Stimulated activated CD8-positive, alpha-beta memory T cell treated with anti-CD3 and anti-CD28 coated beads, Interleukin-4, amount 100 ng/mL, for 48 hours (primary cell): ENCODE measurements at regions not wholly inside any gene's neighbourhood (a gene's known extent, or its start where the extent isn't known, plus 50 kb on each side); places are given as distances from the start of the nearest gene placed in this dataset.
"Not testable (repeated sequence)": the region's sequence is repeated elsewhere in the genome, so short reads cannot be mapped to it uniquely, and the experiment has no call there.

ENCODE experiments used
- DNase-seq: peaks from one replicate; pipeline ENCODE4 v3.0.0-alpha.2; 2020

DNA sequence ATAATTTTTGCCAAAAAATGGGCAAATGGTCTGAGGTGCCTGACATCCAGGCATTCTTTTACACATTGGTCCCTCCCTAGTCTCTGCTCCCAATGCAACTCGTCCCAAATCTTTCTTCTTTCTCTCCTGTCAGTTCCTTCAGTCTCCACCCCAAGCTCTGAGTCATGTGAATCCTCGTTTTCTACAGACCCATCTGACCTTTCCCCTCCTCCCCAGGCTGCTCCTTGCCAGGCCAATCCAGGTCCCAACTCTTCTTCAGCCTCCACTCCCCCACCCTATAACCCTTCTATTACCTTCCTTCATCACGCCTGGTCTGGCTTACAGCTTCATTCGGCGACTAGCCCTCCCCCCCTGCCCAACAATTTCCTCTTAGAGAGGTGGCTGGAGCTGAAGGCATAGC, 55.3 kb downstream of the BBS10 start:
- not testable (repeated sequence) for DNase-seq

DNA sequence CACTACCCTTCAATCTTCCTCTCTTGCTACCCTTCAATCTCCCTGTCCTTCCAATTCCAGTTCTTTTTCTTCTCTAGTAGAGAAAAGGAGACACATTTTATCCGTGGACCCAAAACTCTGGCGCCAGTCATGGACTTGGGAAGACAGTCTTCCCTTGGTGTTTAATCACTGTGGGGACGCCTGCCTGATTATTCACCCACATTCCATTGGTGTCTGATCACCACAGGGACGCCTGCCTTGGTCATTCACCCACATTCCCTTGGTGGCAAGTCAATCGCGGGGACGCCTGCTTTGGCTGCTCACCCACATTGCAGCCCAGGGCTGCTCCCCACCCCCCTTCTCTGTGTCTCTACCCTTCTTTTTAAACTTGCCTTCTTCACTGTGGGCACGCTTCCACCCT, 55.9 kb downstream of the BBS10 start:
- DNase-seq = not testable (repeated sequence)

DNA sequence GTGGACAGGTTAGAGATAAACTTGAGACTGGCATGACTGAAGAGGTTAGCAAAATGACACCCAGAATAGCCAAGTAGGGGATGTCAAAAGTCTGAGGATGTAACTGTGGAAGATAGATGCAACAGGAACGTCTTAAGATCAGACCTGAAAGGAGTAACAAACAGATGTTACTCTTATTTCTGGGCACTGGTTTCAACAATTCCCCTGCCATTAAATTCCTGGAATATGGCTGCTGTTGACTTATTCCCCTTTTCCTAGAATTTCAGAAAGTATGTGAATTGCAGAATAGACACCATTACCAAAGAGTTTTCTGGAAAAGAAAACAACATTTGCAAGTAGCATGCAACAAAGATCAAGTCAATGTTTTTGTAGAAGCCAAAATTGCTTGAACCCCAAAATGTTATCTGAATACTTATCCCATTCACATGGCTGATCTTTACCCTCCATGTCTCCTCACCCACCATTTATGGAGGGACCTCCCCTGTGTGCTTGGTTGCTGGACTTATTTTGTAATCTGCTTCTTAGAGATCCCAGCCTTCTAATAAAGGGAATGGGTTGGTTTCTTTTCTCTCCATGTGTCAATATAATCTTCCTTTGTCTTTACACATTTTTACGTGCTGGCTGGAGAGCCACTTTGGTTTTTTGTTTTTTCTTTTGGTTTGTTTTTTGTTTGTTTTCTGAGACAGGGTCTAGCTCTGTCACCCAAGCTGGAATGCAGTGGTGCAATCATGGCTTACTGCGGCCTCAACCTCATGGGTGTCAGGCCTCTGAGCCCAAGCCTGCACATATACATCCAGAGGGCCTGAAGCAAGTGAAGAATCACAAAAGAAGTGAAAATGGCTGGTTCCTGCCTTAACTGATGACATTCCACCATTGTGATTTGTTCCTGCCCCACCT, 57.0 kb downstream of the BBS10 start:
- DNase-seq = no peak

DNA sequence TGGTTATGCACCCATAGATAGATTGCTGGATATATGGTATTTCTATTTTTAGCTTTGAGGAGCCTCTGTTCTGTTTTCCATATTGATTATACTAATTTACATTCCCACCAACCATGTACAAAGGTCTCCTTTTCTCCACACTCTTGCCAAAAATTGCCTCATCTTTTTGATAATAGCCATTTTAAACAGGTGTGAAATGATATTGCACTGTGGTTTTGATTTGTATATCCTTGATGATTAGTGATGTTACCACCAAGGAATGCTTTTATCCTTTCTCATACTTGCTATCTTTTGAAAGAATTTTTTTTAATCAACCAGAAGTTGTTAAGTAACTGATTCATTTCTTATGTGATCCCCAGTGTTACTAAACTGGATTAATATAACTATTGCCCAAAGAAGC, 60.0 kb downstream of the BBS10 start:
- no peak for DNase-seq

DNA sequence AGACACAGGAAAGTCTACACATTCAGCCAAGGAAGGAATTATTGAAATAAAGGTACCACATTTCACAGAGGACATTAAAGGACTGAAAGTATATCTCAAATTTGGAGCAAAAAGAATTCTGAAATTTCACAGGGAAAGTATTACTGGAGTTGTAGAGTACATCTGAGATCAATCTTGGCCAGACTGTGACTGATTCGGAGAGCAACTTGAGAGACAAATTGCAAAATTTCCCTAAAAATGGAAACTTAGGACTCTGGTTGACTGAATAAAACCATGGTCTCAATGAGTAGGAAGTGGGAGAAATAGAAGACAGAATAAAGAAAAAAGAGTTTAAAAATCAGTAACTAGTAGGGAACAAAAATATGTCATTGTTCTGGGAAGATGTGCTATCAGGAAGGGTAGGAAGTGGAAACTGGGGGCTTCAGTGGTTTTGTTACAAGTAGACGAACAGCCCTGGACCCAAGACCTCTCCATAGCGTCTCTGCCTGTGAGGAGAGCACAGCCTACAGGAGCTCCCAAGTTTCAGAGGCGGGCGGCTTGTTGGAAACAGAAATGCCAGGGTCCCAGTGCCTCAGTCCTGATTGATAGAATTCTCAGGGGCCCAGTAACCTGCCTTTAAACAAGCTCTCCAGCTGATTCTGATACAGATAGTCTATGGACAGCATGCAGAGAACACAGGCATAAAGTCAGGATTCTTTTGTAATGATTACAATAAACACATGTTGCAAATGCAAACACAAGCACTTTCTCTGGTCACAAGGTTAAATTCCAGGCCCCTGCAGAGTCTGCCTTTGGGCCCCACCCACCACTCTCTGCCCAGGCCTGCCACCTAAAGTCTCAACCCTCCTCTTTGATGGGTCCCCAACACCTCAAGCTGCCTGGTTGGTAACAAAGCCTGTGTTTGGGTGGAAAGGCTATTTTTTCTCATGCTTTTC, 63.1 kb downstream of the BBS10 start:
- no peak for DNase-seq

DNA sequence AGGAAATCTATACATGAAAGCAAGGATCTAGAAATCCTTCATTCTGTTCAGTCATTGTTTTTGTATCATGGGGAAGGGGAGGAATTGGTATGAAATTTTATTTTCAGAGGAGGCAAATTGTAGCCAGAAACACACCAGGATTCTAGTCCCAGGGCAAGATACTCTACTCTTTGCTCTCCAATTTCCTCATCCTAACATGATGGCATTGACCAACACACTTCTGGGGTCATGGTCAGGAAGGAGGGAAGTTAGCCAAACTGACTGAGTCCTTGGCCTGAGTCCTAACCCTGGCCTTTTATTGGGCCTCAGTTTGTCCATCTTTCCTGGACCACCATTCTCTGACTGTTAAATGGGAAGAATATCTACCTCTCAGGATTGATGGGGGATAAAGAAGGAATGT, 65.5 kb downstream of the BBS10 start:
- DNase-seq = no peak

DNA sequence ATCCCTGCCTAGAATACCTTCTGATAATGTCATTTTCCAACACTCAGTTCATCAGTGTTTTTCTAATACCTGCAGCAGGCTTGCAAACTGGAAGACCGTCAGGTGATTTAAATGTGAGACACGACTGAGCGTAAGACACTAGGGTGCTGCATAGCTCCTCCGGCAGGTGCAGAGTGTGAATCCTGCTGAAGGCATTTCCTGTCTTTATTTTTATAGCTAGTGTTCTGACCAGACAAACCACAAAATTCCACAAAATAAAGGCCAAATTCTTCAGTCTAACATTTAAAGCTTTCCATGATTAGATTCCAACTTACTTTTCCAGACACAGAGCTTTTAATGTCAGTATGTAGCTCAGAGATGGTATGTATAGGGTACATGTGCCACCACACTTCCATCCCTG, 70.7 kb downstream of the BBS10 start:
- DNase-seq = no peak

DNA sequence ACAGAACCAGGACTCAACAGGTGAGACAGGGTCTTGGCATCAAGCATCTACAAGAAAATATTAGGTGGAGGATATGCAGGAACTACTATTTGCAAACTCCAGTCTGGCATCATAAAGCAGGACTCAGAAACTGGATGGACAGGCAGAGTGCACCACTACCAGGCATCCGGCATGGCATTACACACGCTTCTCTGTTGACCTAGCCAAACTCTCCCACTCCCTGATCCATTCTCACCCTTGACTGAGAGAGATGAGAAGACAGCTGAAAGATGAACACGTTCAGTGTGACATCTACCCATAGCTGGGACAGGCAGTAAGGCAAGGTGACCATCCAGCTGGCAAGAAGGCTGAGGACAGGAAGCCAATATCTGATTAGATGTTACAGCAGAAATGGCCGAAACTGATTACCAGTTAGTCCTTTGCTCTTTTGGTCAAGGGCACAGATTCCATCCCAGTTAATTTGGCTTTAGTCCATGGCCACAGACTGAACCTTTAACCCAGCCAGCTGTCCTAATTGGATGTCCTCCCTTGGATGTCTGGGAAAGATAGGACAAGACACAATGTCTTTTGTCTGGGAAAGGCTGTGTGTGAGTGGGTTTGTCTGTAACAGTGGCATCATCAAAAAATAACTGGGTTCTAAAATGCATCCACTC, 71.6 kb downstream of the BBS10 start:
- DNase-seq = no peak

DNA sequence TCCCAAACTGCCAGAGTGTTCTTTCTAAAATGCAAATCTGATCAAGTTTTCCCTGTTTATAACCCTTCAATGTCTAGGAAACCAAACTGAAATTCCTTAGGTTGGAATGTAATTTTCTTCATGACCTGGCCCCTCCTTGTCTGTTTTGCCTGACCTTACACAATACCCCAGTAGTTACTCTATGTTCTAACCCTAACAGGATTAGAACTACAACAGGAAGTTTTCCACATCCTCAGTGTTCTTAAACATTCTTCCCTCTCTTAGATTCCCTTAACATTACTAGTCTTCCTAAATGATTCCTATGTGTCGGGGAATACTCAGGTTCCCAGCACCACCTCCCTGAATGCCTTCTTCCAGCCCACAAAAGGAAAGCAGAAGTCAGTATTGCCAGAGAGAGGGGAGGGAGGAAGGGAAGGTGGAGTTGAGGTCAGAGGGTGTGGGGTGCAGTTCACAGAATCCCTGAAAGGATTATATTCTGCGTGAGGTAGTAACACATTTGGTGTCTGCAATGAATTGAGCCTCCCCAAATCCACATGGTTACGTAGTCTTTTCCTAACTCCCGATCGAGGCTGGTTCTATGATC, 72.6 kb downstream of the BBS10 start:
- DNase-seq = no peak

DNA sequence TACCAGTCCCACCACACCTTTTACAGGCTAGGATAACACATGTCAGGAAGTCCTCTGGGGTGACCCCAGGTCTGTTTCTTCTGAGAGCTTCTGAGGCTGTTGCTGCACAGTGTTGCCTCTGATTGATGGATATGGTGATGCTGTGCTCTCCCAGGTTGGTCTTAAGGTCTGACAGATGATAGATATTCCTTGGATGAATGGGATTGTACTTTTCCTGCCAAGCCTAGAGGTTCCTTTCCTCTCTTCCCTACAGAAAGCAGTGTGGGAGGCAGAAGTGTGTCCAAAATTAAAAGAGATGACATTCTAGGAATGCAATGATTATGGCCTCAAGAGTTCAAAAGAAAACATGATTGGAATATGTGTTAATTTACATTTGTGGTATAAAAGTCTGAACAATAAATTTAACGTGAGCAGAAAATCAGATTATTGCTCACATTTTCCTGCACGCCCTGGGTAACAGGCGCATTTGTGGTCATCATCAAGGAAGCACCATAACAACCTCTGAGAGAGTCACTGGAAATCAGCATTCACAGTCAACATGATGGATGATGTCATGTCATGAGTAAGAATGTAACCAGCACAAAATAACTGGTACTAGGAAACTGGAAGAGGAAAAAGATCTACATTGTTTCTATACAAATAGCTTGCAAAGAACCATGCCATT, 73.7 kb downstream of the BBS10 start:
- peak; percentile 36 for DNase-seq

DNA sequence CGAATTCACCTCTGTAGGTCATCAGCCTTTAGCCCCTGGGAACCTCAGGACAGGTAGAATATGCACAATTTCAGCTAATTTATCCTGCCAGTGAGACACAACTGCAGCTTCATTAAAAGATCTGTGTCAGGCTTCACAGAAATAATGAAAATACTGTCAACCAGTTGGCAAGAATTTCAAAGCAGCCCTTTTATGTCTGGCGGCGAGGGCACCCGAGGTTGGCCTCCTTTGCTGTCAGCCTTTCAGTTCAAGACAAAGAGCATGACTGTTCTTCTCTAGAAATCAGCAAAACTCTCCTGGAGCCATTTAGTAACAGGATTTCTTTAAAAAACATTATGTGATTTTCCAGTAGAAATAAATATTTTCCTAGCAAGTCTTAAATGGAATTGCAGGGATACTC, 75.9 kb downstream of the BBS10 start:
- no peak for DNase-seq

DNA sequence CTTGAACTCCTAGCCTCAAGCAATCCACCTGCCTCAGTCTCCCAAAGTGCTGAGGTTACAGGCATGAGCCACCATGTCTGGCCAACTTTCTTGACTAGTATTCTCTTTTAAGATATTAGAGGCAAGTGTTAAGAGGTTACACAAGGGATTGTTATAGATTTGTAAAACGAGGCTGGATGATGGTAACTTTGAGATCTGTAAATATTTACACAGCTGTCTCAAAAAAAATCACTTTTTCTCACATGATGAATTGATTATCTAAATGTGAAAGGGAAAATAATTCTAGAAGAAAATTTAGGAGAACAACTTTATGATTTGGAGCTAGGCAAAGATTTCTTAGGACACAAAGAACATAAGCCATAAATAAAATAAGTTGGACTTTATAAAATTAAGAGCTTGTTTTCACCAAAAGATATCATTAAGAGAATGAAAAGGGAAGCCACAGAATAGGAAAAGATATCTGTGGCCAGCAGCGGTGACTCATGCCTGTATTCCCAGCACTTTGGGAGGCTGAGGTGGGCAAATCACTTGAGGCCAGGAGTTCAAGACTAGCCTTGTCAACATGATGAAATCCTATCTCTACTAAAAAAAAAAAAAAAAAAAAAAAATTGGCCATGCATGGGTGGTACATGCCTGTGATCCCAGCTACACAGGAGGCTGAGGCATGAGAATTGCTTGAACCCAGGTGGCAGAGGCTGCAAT, 77.4 kb downstream of the BBS10 start:
- DNase-seq = no peak

DNA sequence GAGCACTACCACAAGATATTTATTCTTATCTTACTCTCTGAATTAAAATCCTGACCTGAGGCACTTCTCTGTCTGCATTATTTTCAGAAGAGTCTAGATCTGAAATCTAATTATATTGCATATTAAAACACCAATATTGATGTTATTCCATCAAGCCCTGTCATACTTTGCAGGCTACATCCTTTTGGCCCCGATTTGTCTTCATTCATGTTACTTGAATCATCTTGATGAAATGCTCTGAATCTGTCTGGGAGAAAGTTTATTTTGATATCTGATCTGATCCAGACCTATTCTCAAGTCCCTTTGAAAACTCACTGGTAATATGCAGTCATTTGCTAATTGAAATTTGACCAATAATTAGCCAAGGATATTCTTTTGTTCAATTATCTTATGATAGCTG, 79.9 kb downstream of the BBS10 start:
- no peak for DNase-seq

DNA sequence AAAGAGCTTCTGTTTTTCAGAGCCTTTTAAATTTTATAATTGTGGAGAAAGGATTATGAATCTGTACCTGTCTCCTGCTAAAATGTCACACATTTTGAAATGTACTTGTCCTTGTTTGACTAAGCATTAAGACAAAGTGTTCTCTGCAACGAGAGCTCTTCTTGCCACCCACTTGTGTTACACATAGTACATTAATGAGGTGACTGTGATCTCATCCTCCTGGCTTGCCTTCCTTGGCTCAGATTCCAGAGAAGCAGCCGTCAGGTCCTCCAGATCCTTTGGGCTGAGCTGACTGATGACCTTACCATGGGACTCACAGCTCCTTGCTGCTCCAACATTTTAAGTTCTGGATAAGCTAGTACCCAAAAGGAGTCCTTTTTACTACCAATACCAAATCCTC, 81.4 kb downstream of the BBS10 start:
- no peak for DNase-seq

DNA sequence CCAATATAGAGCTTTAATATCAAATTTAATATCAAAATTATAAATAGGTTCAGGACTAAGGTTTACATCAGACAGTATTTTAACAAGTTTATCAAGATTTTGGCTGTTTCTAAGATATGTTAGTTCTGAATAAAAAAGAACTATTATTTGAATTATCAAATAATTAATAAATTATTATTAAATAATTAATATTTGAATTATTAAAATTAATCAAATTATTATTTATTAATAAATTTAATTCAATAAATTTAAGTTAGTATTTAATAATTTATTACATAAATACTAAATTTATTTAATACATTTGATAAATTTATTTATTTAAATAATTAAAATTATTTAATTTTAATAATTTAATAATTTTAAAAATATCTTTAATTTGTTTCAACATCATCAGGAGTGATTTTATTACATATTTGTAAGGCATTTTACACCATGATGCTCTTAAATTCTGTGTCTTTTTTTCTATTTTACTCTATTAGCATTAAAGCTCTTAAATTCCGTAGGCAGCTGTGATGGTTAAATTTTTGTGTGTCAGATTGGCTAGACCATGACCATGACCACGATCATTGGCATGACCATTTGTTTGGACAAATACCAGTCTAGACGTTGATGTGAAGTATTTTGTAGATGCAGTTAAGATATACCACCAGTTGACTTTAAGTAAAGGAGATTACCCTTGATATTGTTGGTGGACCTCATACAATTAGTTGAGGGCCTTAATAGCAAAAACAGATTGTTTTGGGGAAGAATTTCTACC, 82.6 kb downstream of the BBS10 start:
- no peak for DNase-seq

DNA sequence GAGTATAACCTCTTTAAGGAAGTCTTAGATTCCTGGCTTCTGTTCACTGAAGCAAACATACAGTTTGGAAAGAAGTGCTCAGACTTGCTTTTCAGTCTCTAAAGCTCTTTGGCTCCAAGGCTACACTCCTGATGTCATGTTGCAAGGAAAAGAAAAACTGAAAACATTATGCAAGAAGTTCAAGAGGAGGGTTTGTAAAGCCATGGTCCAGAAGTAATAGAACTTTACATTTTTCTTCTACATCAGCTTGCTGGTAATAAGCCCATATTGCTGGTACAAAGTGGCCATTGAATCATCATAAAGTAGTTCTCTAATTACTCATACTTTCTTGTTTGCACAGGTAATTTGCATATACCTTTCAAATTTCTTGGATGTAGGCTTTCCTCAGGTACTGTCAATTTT, 83.6 kb downstream of the BBS10 start:
- no peak for DNase-seq

DNA sequence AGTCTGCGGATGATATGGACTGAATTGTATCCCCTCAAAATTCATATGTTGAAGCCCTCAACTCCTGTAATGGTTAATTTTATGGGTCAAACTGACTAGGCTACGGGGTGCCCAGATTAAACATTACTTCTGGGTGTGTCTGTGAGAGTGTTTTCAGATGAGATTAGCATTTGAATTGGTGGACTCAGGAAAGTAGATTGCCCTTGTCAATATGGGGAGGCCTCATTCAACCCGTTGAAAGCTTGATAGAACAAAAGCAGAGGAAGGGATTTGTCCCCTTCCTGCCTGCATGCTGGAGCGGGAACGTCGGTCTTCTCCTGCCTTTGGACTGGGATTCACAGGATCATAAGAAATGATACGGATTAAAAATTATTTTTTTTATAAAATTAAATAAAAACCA, 84.5 kb downstream of the BBS10 start:
- no peak for DNase-seq

DNA sequence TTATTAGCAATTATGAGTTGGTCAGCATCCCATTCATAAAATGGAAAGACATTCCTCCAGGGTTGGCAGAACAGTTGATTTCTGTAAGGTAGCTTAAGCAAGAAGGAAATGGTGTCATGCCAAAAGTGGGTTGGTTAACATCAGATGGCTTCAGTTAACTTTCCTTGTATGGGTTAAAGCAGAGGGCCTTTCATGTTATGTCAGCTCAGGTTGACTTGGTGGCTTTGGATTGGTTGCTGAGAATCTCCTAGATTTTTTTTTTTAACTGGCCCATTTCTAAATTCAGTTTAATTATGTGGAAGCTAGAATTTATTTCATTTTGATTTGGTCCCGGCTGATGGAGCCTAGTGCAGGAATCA, 87.8 kb downstream of the BBS10 start:
- DNase-seq = no peak

DNA sequence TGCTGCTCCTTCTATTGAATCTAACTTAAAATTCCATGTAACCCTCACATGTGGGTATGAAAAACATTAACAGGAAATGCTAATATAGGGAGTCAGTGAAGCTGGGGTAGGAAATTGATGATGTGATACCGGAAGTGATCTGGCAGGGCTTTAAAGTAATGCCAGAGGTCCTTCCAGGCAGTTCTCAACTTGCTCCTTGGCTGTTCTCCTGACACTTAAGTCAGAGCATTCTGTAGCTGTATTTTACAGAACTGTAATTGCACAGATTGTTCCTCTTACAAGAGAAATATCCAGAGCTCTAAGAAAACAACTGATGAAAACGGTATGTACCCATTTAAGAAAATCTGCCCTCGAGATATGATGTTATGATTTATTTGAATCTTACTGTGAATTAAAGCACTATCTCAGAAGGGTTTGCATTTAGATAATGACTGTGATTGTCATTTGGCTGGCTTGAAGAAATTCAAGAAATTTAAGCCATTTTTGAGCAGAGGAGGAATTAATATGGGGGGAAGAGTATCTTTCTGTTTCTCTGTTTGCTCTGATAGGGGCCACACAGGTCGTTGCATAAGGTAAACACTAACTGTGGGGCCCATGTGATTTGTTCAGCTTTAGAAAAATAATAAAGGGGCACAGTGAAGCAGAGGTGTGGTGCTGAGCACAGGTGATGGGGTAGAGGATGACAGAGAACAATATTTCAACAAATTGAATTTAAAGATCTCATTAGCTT, 88.4 kb downstream of the BBS10 start:
- DNase-seq = no peak

DNA sequence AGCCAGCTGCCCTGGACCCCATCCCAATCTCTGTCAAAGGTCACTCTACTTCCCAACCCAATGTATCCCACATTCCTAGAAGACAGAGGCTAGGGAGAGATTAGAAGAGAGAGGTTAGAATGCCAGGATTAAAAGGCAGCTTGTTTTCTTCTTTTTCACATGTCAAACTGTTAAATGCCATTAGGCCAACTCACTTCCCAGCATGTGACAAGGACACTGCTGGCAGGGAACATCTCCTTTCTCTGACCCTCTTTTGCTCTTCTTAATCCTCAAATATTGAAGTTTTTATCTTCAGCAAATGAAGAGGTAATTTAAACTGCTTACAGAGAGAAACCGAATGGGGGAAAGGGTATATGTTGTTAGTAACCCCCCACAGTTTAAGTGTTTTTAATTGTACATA, 89.1 kb downstream of the BBS10 start:
- DNase-seq = no peak
